Neural progenitor cell (in vitro differentiated cells): ENCODE measurements at regions not wholly inside any gene's neighbourhood (a gene's known extent, or its start where the extent isn't known, plus 50 kb on each side); places are given as distances from the start of the nearest gene placed in this dataset.
"Not testable (repeated sequence)": the region's sequence is repeated elsewhere in the genome, so short reads cannot be mapped to it uniquely, and the experiment has no call there.

ENCODE experiments used
- DNase-seq: peaks from one replicate; pipeline ENCODE4 v3.0.0-alpha.2; 2016; ENCODE audit warnings: low spot score
- H2AFZ ChIP-seq: fragments of 200-600 bp; sonication (generic); replicated peaks from 2 replicates; pipeline ENCODE4 v1.6.1; 2016; ENCODE audit warnings: antibody characterized with exemption
- H3F3A ChIP-seq: fragments of 200-600 bp; sonication (generic); 2 replicates; pipeline ENCODE4 v1.6.1; 2016; ENCODE audit warnings: antibody characterized with exemption, low read depth
- H3K27ac ChIP-seq: fragments of 200-600 bp; sonication (generic); 2 replicates; pipeline ENCODE4 v1.5.1; 2016; ENCODE audit warnings: mild to moderate bottlenecking
- H3K27me3 ChIP-seq: fragments of 200-600 bp; sonication (generic); 2 replicates; pipeline ENCODE4 v1.6.1; 2016; ENCODE audit warnings: mild to moderate bottlenecking, moderate library complexity
- H3K36me3 ChIP-seq: fragments of 200-600 bp; sonication (generic); 2 replicates; pipeline ENCODE4 v1.5.1; 2016
- H3K4me1 ChIP-seq: fragments of 200-600 bp; sonication (generic); 2 replicates; pipeline ENCODE4 v1.6.1; 2016; ENCODE audit warnings: mixed run types
- H3K4me2 ChIP-seq: fragments of 200-600 bp; sonication (generic); 2 replicates; pipeline ENCODE4 v1.6.1; 2016
- H3K4me3 ChIP-seq: fragments of 200-600 bp; sonication (generic); 2 replicates; pipeline ENCODE4 v1.5.1; 2016
- H3K79me2 ChIP-seq: fragments of 200-600 bp; sonication (generic); 2 replicates; pipeline ENCODE4 v1.6.1; 2016; ENCODE audit warnings: low read depth
- H3K9ac ChIP-seq: fragments of 200-600 bp; sonication (generic); 2 replicates; pipeline ENCODE4 v1.6.1; 2016
- H3K9me3 ChIP-seq: fragments of 200-600 bp; sonication (generic); 2 replicates; pipeline ENCODE4 v1.5.1; 2016; ENCODE audit warnings: low read depth
- H4K20me1 ChIP-seq: fragments of 200-600 bp; sonication (generic); 2 replicates; pipeline ENCODE4 v1.6.1; 2016; ENCODE audit warnings: low read depth
- H3K27ac Mint-ChIP-seq: 3 replicates; pipeline ENCODE4 v1.8.0; 2021; ENCODE audit warnings: mixed read lengths
- H3K27me3 Mint-ChIP-seq: 2 replicates; pipeline ENCODE4 v1.8.0; 2022; ENCODE audit warnings: low read depth, mild to moderate bottlenecking, inconsistent platforms, moderate library complexity, mixed read lengths; ENCODE audit not compliant: insufficient read depth
- H3K36me3 Mint-ChIP-seq: 3 replicates; pipeline ENCODE4 v1.8.0; 2021; ENCODE audit warnings: mixed read lengths
- H3K4me1 Mint-ChIP-seq: 3 replicates; pipeline ENCODE4 v1.8.0; 2021; ENCODE audit warnings: mixed read lengths
- H3K4me3 Mint-ChIP-seq: 3 replicates; pipeline ENCODE4 v1.8.0; 2021; ENCODE audit warnings: mild to moderate bottlenecking, moderate library complexity, mixed read lengths
- H3K9me3 Mint-ChIP-seq: 3 replicates; pipeline ENCODE4 v1.8.0; 2020; ENCODE audit warnings: mixed read lengths
- EZH2 ChIP-seq: fragments of 200-600 bp; sonication (generic); IDR thresholded peaks from 2 replicates; pipeline ENCODE4 v1.6.1; 2017; ENCODE audit warnings: antibody characterized with exemption, mild to moderate bottlenecking, moderate library complexity
- EZH2phosphoT487 ChIP-seq: fragments of 200-600 bp; sonication (generic); IDR thresholded peaks from 2 replicates; pipeline ENCODE4 v1.6.1; 2017; ENCODE audit warnings: antibody characterized with exemption
- TF ChIP-seq, protein P1 (sequence below): fragments of 200-600 bp; sonication (generic); IDR thresholded peaks from 2 replicates; pipeline ENCODE4 v1.5.1; 2017; ENCODE audit warnings: antibody characterized with exemption, mild to moderate bottlenecking

DNA sequence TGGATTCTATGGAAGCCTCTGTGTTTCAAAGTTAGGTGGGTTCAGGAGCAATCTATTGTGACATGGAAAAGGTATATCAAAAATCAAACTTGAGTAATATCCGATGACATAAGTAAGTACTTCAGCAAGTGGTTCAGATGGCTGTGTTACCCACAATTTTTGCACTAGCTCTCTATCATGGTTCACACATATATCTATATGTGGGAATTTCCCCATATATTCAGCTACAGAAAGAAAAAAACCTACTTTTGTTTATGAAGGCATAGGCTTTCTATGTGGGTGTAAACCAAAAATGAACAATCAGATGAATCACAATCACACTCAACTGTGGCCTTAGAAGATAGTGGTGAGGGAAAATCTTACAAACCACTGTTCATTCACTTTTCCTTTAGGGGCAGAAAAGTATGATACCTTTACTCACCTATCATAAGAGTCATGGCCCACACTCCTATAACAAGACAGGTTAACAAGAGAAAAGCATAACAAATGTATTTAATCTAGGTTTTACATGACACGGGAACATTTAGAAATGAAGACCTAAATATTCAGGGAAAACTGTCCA is 449.6 kb upstream of the HTR1E start:
- Histone ChIP-seq H2AFZ (no peak overlapping the region), H3K27ac (no peak overlapping the region), H3K9ac (no peak overlapping the region), H3K9me3 (no peaks in the 10 kb centered on the region), H3K27me3 (no peaks in the 10 kb centered on the region), H3K36me3 (no peaks in the 10 kb centered on the region), H3K79me2 (no peaks in the 10 kb centered on the region), H3K4me2 (no peak overlapping the region), H3K4me1 (peaks cover 5% of the 10 kb centered on the region), H3F3A (no peaks in the 10 kb centered on the region), H4K20me1 (no peaks in the 10 kb centered on the region), H3K4me3 (no peak overlapping the region)
- TF ChIP-seq EZH2phosphoT487 (no peak), EZH2 (no peak)
- TF ChIP-seq, protein P1, sequence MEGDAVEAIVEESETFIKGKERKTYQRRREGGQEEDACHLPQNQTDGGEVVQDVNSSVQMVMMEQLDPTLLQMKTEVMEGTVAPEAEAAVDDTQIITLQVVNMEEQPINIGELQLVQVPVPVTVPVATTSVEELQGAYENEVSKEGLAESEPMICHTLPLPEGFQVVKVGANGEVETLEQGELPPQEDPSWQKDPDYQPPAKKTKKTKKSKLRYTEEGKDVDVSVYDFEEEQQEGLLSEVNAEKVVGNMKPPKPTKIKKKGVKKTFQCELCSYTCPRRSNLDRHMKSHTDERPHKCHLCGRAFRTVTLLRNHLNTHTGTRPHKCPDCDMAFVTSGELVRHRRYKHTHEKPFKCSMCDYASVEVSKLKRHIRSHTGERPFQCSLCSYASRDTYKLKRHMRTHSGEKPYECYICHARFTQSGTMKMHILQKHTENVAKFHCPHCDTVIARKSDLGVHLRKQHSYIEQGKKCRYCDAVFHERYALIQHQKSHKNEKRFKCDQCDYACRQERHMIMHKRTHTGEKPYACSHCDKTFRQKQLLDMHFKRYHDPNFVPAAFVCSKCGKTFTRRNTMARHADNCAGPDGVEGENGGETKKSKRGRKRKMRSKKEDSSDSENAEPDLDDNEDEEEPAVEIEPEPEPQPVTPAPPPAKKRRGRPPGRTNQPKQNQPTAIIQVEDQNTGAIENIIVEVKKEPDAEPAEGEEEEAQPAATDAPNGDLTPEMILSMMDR: no peak
- H3K4me3 Mint-ChIP-seq: no peak overlapping the region
- H3K27me3 Mint-ChIP-seq: peaks cover 2% of the 10 kb centered on the region
- no peak for DNase-seq
- no peaks in the 10 kb centered on the region for H3K36me3 Mint-ChIP-seq
- peaks cover 25% of the 10 kb centered on the region for H3K9me3 Mint-ChIP-seq
- peaks cover 6% of the 10 kb centered on the region for H3K4me1 Mint-ChIP-seq
- no peak overlapping the region for H3K27ac Mint-ChIP-seq

DNA sequence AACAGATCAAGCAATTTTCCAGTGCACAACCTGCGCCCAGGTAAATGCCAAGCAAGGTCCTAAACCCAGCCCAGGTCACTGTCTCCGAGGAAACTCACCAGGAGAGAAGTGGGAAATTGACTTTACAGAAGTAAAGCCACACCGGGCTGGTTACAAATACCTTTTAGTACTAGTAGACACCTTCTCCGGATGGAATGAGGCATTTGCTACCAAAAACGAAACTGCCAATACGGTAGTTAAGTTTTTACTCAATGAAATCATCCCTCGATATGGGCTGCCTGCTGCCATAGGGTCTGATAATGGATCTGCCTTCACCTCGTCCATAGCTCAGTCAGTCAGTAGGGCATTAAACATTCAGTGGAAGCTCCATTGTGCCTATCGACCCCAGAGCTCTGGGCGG is 459.0 kb upstream of the HTR1E start:
- not testable (repeated sequence) for H3K4me3 ChIP-seq, H3K27ac ChIP-seq, H3F3A ChIP-seq, H3K4me3 Mint-ChIP-seq, H3K9me3 Mint-ChIP-seq, H3K9ac ChIP-seq, H4K20me1 ChIP-seq, H3K27me3 ChIP-seq, H3K9me3 ChIP-seq, H2AFZ ChIP-seq, H3K36me3 ChIP-seq, DNase-seq, H3K79me2 ChIP-seq, H3K36me3 Mint-ChIP-seq
- H3K4me1 Mint-ChIP-seq: peaks cover 53% of the 10 kb centered on the region
- peaks cover 18% of the 10 kb centered on the region for H3K4me1 ChIP-seq
- peak overlapping the region; percentile 60 for H3K4me2 ChIP-seq
- peaks cover 20% of the 10 kb centered on the region for H3K27me3 Mint-ChIP-seq
- peak overlapping the region; percentile 99 for H3K27ac Mint-ChIP-seq

DNA sequence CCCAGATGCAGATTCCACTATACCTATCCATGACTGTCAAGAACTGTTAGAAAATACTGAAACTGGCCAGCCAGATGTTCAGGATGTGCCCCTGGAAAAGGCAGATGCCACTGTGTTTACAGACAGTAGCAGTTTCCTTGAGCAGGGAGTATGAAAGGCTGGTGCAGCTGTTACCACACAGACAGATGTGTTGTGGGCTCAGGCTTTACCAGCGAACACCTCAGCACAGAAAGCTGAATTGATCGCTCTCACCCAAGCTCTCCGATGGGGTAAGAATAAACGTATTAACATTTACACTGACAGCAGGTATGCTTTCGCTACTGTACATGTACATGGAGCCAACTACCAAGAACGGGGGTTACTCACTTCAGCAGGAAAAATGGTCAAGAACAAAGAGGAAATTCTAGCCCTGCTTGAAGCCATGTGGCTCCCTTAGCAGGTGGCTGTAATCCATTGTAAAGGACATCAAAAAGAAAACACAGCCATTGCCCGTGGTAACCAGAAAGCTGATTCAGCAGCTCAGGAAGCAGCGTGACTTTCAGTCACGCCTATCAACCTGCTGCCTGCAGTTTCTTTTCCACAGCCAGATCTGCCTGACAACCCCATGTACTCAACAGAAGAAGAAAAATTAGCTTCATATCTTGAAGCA is 459.7 kb upstream of the HTR1E start:
- H3K27ac ChIP-seq: no peak overlapping the region
- H3K9me3 ChIP-seq: no peaks in the 10 kb centered on the region
- H2AFZ ChIP-seq: no peak overlapping the region
- no peaks in the 10 kb centered on the region for H3F3A ChIP-seq
- H3K4me2 ChIP-seq: peak overlapping the region; percentile 60
- TF ChIP-seq, protein P1: no peak
- TF ChIP-seq EZH2: no peak
- TF ChIP-seq EZH2phosphoT487: no peak
- peak; percentile 70 for DNase-seq
- H3K4me1 ChIP-seq: peaks cover 18% of the 10 kb centered on the region
- Mint-ChIP-seq H3K9me3 (peaks cover 5% of the 10 kb centered on the region), H3K27me3 (peaks cover 23% of the 10 kb centered on the region), H3K36me3 (no peaks in the 10 kb centered on the region), H3K4me1 (peaks cover 53% of the 10 kb centered on the region), H3K27ac (peak overlapping the region; percentile 99), H3K4me3 (peak overlapping the region; percentile 13)
- H3K27me3 ChIP-seq: no peaks in the 10 kb centered on the region
- no peak overlapping the region for H3K9ac ChIP-seq
- H3K4me3 ChIP-seq: no peak overlapping the region
- H3K36me3 ChIP-seq: no peaks in the 10 kb centered on the region
- no peaks in the 10 kb centered on the region for H3K79me2 ChIP-seq
- no peaks in the 10 kb centered on the region for H4K20me1 ChIP-seq

DNA sequence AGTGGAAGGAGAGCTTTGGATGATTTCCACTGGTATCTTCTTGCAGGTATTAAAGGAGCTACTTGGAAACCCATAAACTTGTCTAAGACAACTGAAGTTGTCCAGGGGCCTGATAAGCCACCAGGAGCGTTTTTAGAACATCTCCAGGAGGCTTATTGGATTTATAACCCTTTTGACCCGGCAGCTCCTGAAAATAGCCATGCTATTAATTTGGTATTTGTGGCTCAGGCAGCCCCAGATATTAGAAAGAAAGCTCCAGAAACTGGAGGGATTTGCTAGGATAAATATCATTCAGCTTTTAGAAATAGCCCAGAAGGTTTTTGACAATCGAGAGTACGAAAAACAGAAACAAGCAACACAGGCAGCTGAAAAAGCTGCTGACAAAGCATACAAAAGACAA is 461.0 kb upstream of the HTR1E start:
- Histone ChIP-seq H3K4me1 (peaks cover 18% of the 10 kb centered on the region), H3K9ac (no peak overlapping the region), H3K36me3 (no peaks in the 10 kb centered on the region), H4K20me1 (no peaks in the 10 kb centered on the region), H3K4me3 (no peak overlapping the region), H3F3A (no peaks in the 10 kb centered on the region), H3K9me3 (no peaks in the 10 kb centered on the region), H2AFZ (no peak overlapping the region), H3K27ac (no peak overlapping the region), H3K79me2 (no peaks in the 10 kb centered on the region), H3K27me3 (no peaks in the 10 kb centered on the region), H3K4me2 (no peak overlapping the region)
- DNase-seq: no peak
- Mint-ChIP-seq H3K4me1 (peaks cover 53% of the 10 kb centered on the region), H3K27me3 (peaks cover 23% of the 10 kb centered on the region), H3K9me3 (peaks cover 5% of the 10 kb centered on the region), H3K36me3 (no peaks in the 10 kb centered on the region), H3K27ac (peak overlapping the region; percentile 99), H3K4me3 (no peak overlapping the region)
- TF ChIP-seq EZH2phosphoT487 (no peak), EZH2 (no peak)
- TF ChIP-seq, protein P1: no peak
